GM12873 (cell line): ENCODE measurements at regions not wholly inside any gene's neighbourhood (a gene's known extent, or its start where the extent isn't known, plus 50 kb on each side); places are given as distances from the start of the nearest gene placed in this dataset.

Experiments used
- TF ChIP-seq, protein P1 (sequence below): IDR thresholded peaks from 2 replicates; pipeline ENCODE4 v1.5.1; 2012; ENCODE audit warnings: low read depth, mild to moderate bottlenecking, moderate library complexity, low read length, control low read depth; ENCODE audit not compliant: insufficient read depth; ENCODE audit errors: missing control alignments

DNA sequence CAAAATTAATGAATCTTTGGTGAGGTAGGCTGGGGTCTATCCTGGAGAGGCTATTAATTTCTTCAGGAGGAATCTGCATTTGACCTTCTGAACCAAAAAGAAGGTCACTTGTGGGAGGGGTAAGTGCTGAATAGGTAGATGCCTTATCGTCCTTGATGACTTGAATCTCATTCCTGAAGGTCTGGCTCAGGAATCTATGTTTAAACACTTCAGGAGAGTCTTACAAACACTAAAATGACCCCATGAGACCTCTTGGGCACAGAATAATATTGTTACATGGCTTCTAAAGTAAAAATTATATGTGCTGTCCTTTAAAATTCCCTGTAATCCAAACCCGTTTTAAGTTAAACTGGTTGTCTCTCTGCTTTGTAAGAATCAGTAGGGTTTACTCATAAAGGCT is 55.0 kb upstream of the FGGY start:
- TF ChIP-seq, protein P1, sequence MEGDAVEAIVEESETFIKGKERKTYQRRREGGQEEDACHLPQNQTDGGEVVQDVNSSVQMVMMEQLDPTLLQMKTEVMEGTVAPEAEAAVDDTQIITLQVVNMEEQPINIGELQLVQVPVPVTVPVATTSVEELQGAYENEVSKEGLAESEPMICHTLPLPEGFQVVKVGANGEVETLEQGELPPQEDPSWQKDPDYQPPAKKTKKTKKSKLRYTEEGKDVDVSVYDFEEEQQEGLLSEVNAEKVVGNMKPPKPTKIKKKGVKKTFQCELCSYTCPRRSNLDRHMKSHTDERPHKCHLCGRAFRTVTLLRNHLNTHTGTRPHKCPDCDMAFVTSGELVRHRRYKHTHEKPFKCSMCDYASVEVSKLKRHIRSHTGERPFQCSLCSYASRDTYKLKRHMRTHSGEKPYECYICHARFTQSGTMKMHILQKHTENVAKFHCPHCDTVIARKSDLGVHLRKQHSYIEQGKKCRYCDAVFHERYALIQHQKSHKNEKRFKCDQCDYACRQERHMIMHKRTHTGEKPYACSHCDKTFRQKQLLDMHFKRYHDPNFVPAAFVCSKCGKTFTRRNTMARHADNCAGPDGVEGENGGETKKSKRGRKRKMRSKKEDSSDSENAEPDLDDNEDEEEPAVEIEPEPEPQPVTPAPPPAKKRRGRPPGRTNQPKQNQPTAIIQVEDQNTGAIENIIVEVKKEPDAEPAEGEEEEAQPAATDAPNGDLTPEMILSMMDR: no peak

- TF ChIP-seq, protein P1: no peak
These were observed 54.5 kb upstream of the FGGY start for GRCh38 chr1:59242370-59242769.

DNA sequence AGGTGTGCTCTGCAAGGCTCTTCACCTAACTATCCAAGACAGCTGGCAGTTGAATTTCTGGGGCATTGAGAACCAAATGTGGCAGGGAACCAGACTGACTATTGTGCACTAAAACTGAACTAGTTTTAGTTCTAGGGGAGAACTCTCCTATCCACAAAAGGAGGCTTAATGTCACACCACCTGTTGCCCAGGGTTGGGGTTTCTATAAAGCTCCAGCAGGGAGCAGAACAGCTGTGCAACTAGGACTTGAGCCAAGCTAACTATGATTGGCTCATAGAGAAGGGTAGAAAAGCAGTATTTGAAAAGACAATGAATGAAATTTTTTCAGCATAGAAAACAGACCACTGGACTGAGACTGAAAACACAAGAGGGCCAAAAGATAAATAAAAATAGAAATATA is 53.3 kb upstream of the FGGY start:
- TF ChIP-seq, protein P1: no peak

DNA sequence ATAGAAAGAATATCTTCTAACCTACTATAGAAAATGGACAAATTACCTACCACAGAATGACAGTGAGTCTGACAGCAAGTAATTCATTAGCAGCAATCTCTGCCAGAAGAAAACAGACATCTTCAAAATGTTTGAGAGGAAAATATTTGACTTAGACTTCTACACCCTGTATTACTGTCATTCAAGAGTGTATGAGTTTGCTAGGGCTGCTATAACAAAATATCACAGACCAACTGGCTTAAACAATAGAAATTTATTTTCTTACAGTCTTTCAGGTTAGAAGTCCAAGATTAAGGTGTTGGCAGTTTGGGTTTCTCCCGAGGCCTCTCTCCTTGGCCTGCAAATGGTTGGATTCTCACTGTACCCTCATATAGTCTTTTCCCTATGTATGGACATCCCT is 52.9 kb upstream of the FGGY start:
- TF ChIP-seq, protein P1: no peak

GRCh38 chr1:59244891-59245290 is 52.0 kb upstream of the FGGY start:
- TF ChIP-seq, protein P1: no peak
